Thoracic aorta (tissue), 2 donors: ENCODE measurements at regions not wholly inside any gene's neighbourhood (a gene's known extent, or its start where the extent isn't known, plus 50 kb on each side); places are given as distances from the start of the nearest gene placed in this dataset.

ENCODE experiments used
- ATAC-seq: fragments of 150-250 bp; one replicate; pipeline ENCODE4 v1.8.0; 2017; ENCODE audit warnings: low read depth; ENCODE audit not compliant: insufficient number of reproducible peaks, low FRiP score
- DNase-seq: peaks from one replicate; pipeline ENCODE4 v3.0.0-alpha.2; 2020; ENCODE audit warnings: low spot score
- H3K27ac ChIP-seq, 2 donors: fragments of 200-600 bp; sonication (generic); 1 replicate in 1 of 2; 2 replicates in 1 of 2; pipeline ENCODE4 v1.5.1; 2016; ENCODE audit warnings: mild to moderate bottlenecking in 2 of 2, moderate library complexity in 2 of 2
- H3K27me3 ChIP-seq: fragments of 200-600 bp; sonication (generic); replicated peaks from 2 replicates; pipeline ENCODE4 v1.6.0; 2016; ENCODE audit warnings: mild to moderate bottlenecking; ENCODE audit not compliant: insufficient read depth
- H3K36me3 ChIP-seq: fragments of 200-600 bp; sonication (generic); one replicate; pipeline ENCODE4 v1.5.1; 2016
- H3K4me1 ChIP-seq, 2 donors: fragments of 200-600 bp; sonication (generic); 1 replicate in 1 of 2; 2 replicates in 1 of 2; pipeline versions ENCODE4 v1.5.1 to v1.6.0; 2016; ENCODE audit warnings: low read depth in 2 of 2, mild to moderate bottlenecking in 1 of 2; ENCODE audit not compliant: control insufficient read depth in 1 of 2
- H3K4me3 ChIP-seq: fragments of 200-600 bp; sonication (generic); 2 replicates; pipeline ENCODE4 v1.5.1; 2016; ENCODE audit warnings: mild to moderate bottlenecking
- H3K9me3 ChIP-seq: fragments of 200-600 bp; sonication (generic); 2 replicates; pipeline ENCODE4 v1.5.1; 2016
- CTCF ChIP-seq: fragments of 200-600 bp; sonication (generic); IDR thresholded peaks from one replicate; pipeline ENCODE4 v1.5.1; 2019; ENCODE audit warnings: antibody characterized with exemption

- DNase-seq: no peak
- no peaks in the 10 kb centered on the region for H3K4me1 ChIP-seq
- H3K27me3 ChIP-seq: no peaks in the 10 kb centered on the region
- H3K4me3 ChIP-seq: no peak overlapping the region
- no peak overlapping the region for H3K27ac ChIP-seq
- TF ChIP-seq CTCF: no peak
- ATAC-seq: no peak
- H3K36me3 ChIP-seq: no peaks in the 10 kb centered on the region
- H3K9me3 ChIP-seq: no peaks in the 10 kb centered on the region
Measured at GRCh38 chr6:88535306-88535705, 369.2 kb upstream of the CNR1 start.

GRCh38 chr6:88532241-88532860 is 366.2 kb upstream of the CNR1 start:
- Histone ChIP-seq H3K27ac (no peak overlapping the region), H3K9me3 (no peaks in the 10 kb centered on the region), H3K4me3 (no peak overlapping the region), H3K36me3 (no peaks in the 10 kb centered on the region), H3K27me3 (no peaks in the 10 kb centered on the region), H3K4me1 (no peaks in the 10 kb centered on the region)
- DNase-seq (no peak), ATAC-seq (no peak)
- TF ChIP-seq CTCF: no peak

- no peak overlapping the region for H3K27ac ChIP-seq
- H3K4me1 ChIP-seq: no peaks in the 10 kb centered on the region
- ATAC-seq: no peak
- no peaks in the 10 kb centered on the region for H3K9me3 ChIP-seq
- no peak overlapping the region for H3K4me3 ChIP-seq
- TF ChIP-seq CTCF: no peak
- DNase-seq: no peak
- H3K27me3 ChIP-seq: no peaks in the 10 kb centered on the region
- no peaks in the 10 kb centered on the region for H3K36me3 ChIP-seq
Measured at GRCh38 chr6:88529726-88530125, 363.6 kb upstream of the CNR1 start.

GRCh38 chr6:88520445-88520844 is 354.3 kb upstream of the CNR1 start:
- Histone ChIP-seq H3K4me3 (no peak overlapping the region), H3K36me3 (no peaks in the 10 kb centered on the region), H3K4me1 (no peaks in the 10 kb centered on the region), H3K9me3 (no peaks in the 10 kb centered on the region), H3K27ac (no peak overlapping the region), H3K27me3 (no peaks in the 10 kb centered on the region)
- ATAC-seq (no peak), DNase-seq (no peak)
- TF ChIP-seq CTCF: no peak

GRCh38 chr6:88520017-88520338 is 353.8 kb upstream of the CNR1 start:
- Histone ChIP-seq H3K4me3 (no peak overlapping the region), H3K36me3 (no peaks in the 10 kb centered on the region), H3K27ac (no peak overlapping the region), H3K9me3 (no peaks in the 10 kb centered on the region), H3K27me3 (no peaks in the 10 kb centered on the region), H3K4me1 (no peaks in the 10 kb centered on the region)
- TF ChIP-seq CTCF: no peak
- no peak for DNase-seq
- ATAC-seq: no peak
